NCI-H526 treated with DMSO at 0.1 percent for 48 hours (cell line): ENCODE measurements at regions not wholly inside any gene's neighbourhood (a gene's known extent, or its start where the extent isn't known, plus 50 kb on each side); places are given as distances from the start of the nearest gene placed in this dataset.
"Not testable (repeated sequence)": the region's sequence is repeated elsewhere in the genome, so short reads cannot be mapped to it uniquely, and the experiment has no call there.

ENCODE experiments used
- DNase-seq: peaks from one replicate; lab custom pipeline; 2025; lab: John Stamatoyannopoulos, UW

GRCh38 chr6:71722736-71723135 lies 163.6 kb upstream of the RIMS1 start:
- no peak for DNase-seq

- no peak for DNase-seq
Observed at GRCh38 chr6:71724456-71725125, 161.8 kb upstream of the RIMS1 start.

GRCh38 chr6:71725126-71725470 lies 161.3 kb upstream of the RIMS1 start:
- no peak for DNase-seq

- no peak for DNase-seq
Observed at GRCh38 chr6:71726121-71726520, 160.2 kb upstream of the RIMS1 start.

- no peak for DNase-seq
Observed at GRCh38 chr6:71727632-71728294, 158.6 kb upstream of the RIMS1 start.

GRCh38 chr6:71730284-71730683 lies 156.1 kb upstream of the RIMS1 start:
- no peak for DNase-seq

- DNase-seq = no peak
Observed at GRCh38 chr6:71733970-71734899, 152.1 kb upstream of the RIMS1 start.

GRCh38 chr6:71737953-71738352 lies 148.4 kb upstream of the RIMS1 start:
- no peak for DNase-seq

GRCh38 chr6:71745525-71745924 lies 140.8 kb upstream of the RIMS1 start:
- DNase-seq = no peak

GRCh38 chr6:71766146-71766760 lies 120.1 kb upstream of the RIMS1 start:
- DNase-seq = no peak

GRCh38 chr6:71766796-71767195 lies 119.6 kb upstream of the RIMS1 start:
- DNase-seq = no peak

GRCh38 chr6:71768356-71768755 lies 118.0 kb upstream of the RIMS1 start:
- DNase-seq = no peak

- DNase-seq = no peak
Observed at GRCh38 chr6:71808865-71809264, 77.5 kb upstream of the RIMS1 start.

GRCh38 chr6:71810880-71811279 lies 75.5 kb upstream of the RIMS1 start:
- DNase-seq = no peak

GRCh38 chr6:71822625-71823024 lies 63.7 kb upstream of the RIMS1 start:
- DNase-seq = no peak

- DNase-seq = not testable (repeated sequence)
Observed at GRCh38 chr6:71832110-71832764, 54.1 kb upstream of the RIMS1 start.
